WERI-Rb-1 (cell line): ENCODE measurements at regions not wholly inside any gene's neighbourhood (a gene's known extent, or its start where the extent isn't known, plus 50 kb on each side); places are given as distances from the start of the nearest gene placed in this dataset.
"Not testable (repeated sequence)": the region's sequence is repeated elsewhere in the genome, so short reads cannot be mapped to it uniquely, and the experiment has no call there.

ENCODE experiments used
- DNase-seq: peaks from one replicate; pipeline ENCODE4 v3.0.0-alpha.2; 2020
- H3K27ac ChIP-seq: fragments of 250-450 bp; sonication (Bioruptor Pico); 2 replicates; pipeline ENCODE4 v1.5.1; 2020; ENCODE audit warnings: mild to moderate bottlenecking, moderate library complexity
- H3K27me3 ChIP-seq: fragments of 250-450 bp; sonication (Bioruptor Pico); 2 replicates; pipeline ENCODE4 v1.5.1; 2021; ENCODE audit warnings: mild to moderate bottlenecking, low read depth, moderate library complexity; ENCODE audit not compliant: insufficient read depth, severe bottlenecking
- H3K36me3 ChIP-seq: fragments of 250-450 bp; sonication (Bioruptor Pico); 2 replicates; pipeline ENCODE4 v1.5.1; 2020; ENCODE audit warnings: mild to moderate bottlenecking, moderate library complexity
- H3K4me3 ChIP-seq: 2 replicates; pipeline ENCODE4 v1.5.1; 2011; ENCODE audit warnings: low read depth, mild to moderate bottlenecking, control low read depth, low read length
- H3K9me3 ChIP-seq: fragments of 250-450 bp; sonication (Bioruptor Pico); 2 replicates; pipeline ENCODE4 v1.5.1; 2021; ENCODE audit warnings: mild to moderate bottlenecking, moderate library complexity; ENCODE audit not compliant: severe bottlenecking
- TF ChIP-seq, protein P1 (sequence below): IDR thresholded peaks from 2 replicates; pipeline ENCODE4 v1.5.1; 2011; ENCODE audit warnings: low read depth, mild to moderate bottlenecking, control low read depth, inconsistent platforms, low read length

DNA sequence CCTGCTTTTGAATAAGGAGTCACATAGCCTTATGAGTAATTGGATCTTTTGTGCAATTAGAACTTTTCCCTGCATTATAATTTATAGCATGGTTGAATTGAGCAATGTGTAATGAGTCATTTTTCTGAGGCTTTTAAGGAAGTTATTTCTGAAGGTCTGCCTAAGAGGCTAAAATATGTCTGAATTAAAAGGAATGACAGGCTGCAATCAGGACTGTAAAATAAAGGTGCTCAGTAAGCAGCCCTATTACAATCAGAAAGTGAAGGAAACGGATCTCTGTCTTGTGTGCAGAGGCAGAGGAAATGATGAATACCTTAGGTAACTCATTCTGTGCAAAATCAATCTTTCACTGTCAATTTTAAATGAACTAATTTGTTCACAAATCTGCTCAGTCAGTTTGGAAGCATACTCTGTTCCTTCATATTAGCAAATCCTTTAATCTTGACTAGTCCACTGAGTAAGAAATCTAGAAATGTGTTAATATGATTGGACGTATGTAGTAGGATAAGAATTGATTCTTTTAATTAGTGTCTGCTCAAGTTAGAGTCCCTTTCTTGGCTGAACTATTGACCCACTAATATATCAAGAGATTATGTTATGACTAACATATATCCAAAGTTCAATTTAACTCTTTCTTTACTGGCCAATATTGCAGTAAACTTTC, 290.1 kb downstream of the ZIC1 start:
- Histone ChIP-seq H3K36me3 (no peaks in the 10 kb centered on the region), H3K9me3 (no peaks in the 10 kb centered on the region), H3K27ac (no peak overlapping the region), H3K27me3 (no peaks in the 10 kb centered on the region), H3K4me3 (no peak overlapping the region)
- no peak for DNase-seq
- TF ChIP-seq, protein P1, sequence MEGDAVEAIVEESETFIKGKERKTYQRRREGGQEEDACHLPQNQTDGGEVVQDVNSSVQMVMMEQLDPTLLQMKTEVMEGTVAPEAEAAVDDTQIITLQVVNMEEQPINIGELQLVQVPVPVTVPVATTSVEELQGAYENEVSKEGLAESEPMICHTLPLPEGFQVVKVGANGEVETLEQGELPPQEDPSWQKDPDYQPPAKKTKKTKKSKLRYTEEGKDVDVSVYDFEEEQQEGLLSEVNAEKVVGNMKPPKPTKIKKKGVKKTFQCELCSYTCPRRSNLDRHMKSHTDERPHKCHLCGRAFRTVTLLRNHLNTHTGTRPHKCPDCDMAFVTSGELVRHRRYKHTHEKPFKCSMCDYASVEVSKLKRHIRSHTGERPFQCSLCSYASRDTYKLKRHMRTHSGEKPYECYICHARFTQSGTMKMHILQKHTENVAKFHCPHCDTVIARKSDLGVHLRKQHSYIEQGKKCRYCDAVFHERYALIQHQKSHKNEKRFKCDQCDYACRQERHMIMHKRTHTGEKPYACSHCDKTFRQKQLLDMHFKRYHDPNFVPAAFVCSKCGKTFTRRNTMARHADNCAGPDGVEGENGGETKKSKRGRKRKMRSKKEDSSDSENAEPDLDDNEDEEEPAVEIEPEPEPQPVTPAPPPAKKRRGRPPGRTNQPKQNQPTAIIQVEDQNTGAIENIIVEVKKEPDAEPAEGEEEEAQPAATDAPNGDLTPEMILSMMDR = no peak

DNA sequence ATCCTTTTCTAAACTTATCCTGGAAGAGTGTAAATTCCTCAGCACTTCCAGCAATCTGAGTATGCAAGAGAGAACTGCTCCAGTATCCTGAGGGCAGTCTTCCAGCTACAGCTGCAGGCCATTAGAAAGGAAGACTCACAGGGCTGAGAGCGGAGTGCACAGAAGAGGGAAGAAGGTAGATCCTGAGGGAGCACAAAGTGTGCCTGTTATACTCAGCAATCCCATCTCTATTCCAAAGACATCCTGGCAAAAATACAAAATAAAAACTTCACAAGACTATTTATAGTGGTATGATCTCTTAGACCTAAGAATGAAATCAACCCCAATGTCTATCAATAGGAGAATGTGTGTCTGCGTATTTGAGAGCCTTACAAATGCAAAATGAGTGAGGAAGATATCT, 292.0 kb downstream of the ZIC1 start:
- Histone ChIP-seq H3K27me3 (no peaks in the 10 kb centered on the region), H3K27ac (no peak overlapping the region)
- DNase-seq = no peak

DNA sequence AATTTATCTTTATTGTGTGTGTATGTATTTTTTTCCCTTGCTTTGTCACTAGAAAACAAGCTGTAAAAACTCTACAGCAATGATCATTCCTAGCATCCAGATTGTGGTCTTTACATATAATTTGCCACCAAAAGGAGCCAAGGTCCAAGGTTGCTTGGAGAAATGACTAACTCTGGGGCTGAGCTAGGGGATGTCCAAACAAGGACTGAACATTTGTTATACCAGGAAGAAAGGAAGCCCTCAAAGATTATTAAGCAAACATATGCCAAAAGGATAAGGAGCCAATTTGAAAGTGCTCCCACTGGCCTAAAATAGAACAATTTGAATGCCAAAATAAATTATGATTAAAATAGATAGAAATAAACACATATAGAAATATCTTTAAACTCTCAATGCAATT, 293.3 kb downstream of the ZIC1 start:
- no peaks in the 10 kb centered on the region for H3K36me3 ChIP-seq
- no peak overlapping the region for H3K4me3 ChIP-seq
- H3K27ac ChIP-seq = no peak overlapping the region
- H3K9me3 ChIP-seq = no peaks in the 10 kb centered on the region
- no peak for DNase-seq
- H3K27me3 ChIP-seq = no peaks in the 10 kb centered on the region
- TF ChIP-seq, protein P1 = no peak

More for the DNA sequence above, 292.0 kb downstream of the ZIC1 start:
- Histone ChIP-seq H3K9me3 (no peaks in the 10 kb centered on the region), H3K36me3 (no peaks in the 10 kb centered on the region), H3K4me3 (no peak overlapping the region)
- TF ChIP-seq, protein P1 = no peak

DNA sequence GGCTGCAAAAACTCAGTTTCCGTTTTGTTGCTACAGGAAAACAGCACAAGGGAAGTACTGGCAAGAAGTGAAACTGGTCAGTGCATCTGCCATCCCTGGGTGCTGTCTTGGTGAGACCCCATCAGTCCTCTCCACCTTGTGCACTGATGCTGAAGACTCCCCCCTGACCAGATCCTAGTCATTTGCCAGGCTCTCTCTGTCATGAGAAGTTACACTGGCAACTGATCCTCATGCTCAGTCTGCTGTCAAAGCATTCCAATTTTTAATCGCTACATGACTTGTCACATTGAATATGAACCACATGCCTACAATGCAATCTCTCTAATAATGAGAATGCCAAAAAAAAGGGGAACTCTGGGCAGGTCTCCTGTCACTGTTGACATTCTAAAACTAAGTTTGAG, 296.5 kb downstream of the ZIC1 start:
- Histone ChIP-seq H3K9me3 (no peaks in the 10 kb centered on the region), H3K27ac (no peak overlapping the region), H3K36me3 (no peaks in the 10 kb centered on the region), H3K4me3 (no peak overlapping the region), H3K27me3 (no peaks in the 10 kb centered on the region)
- TF ChIP-seq, protein P1 = no peak
- DNase-seq = no peak

DNA sequence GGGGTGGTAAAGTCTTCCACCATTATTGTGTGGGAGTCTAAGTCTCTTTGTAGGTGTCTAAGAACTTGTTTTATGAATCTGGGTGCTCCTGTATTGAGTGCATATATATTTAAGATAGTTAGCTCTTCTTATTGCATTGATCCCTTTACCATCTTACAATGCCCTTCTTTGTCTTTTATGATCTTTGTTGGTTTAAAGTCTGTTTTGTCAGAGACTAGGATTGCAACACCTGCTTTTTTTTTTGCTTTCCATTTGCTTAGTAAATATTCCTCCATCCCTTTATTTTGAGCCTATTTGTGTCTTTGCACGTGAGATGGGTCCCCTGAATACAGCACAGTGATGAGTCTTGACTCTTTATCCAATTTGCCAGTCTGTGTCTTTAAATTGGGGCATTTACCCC, 301.6 kb downstream of the ZIC1 start:
- not testable (repeated sequence) for H3K36me3 ChIP-seq, H3K9me3 ChIP-seq, H3K27ac ChIP-seq, H3K27me3 ChIP-seq, H3K4me3 ChIP-seq, DNase-seq

DNA sequence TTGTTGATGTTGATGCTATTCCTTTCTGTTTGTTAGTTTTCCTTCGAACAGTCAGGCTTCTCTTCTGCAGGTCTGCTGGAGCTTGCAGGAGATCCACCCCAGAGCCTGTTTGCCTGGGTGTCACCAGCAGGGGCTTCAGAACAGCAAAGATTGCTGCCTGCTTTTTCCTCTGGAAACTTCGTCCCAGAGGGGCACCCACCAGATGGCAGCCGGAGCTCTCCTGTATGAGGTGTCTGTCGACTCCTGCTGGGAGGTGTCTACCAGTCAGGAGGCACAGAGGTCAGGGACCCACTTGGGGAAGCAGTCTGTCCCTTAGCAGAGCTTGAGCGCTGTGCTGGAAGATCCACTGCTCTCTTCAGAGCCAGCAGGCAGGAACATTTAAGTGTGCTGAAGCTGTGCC, 303.2 kb downstream of the ZIC1 start:
- Histone ChIP-seq H3K4me3 (no peak overlapping the region), H3K9me3 (no peaks in the 10 kb centered on the region), H3K27me3 (no peaks in the 10 kb centered on the region), H3K36me3 (no peaks in the 10 kb centered on the region), H3K27ac (no peak overlapping the region)
- peak; percentile 35 for DNase-seq
- TF ChIP-seq, protein P1 = no peak

DNA sequence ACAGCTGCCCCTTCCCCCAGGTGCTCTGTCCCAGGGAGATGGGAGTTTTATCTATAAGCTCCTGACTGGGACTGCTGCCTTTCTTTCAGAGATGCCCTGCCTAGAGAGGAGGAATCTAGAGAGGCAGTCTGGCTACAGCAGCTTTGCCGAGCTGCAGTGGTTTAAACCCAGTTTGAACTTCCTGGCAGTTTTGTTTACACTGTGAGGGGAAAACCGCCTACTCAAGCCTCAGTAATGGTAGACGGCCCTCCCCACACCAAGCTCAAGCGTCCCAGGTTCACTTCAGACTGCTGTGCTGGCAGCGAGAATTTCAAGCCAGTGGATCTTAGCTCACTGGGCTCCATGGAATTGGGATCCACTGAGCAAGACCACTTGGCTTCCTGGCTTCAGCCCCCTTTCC, 303.6 kb downstream of the ZIC1 start:
- not testable (repeated sequence) for H3K9me3 ChIP-seq, H3K27me3 ChIP-seq, H3K36me3 ChIP-seq, H3K27ac ChIP-seq, DNase-seq, H3K4me3 ChIP-seq
